ENCODE measurements at regions not wholly inside any gene's neighbourhood (a gene's known extent, or its start where the extent isn't known, plus 50 kb on each side); places are given as distances from the start of the nearest gene placed in this dataset.

DNA sequence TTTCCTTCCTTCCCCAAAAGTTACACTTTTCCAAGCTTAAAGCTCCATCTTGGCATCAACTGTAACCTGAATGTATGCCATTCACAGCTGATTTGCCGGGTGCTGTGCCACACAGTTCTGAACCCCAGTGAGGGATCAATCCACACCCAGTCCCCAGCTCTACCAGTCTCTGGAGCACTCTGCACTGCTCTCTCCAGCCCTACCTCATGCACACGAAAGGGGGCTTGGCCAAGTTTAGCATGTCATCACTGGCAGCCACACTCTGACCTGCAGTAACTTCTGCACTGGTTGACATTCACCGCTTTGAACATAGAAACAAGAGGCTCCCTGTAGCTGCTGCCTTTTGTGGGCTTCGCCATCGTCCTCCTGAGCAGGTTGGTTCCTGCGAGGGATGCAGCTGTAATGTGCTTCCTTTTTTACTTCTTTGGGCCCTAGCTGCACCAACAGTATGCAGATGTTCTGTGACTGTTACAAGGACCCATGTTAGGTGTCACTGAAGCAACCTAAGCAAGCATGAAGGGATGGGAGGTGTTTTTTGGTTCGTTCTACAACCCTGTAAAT lies 135.4 kb upstream of the SLC44A3 start:
- dilution Hi-C loops (cut with MboI; ENCODE audit: extremely low pct_ligation_motif_present, low sequenced_read_pairs) = no loop called here
- FAIRE-seq = no peak
- DNase-seq (ENCODE audit: low read depth, low spot score) = no peak

DNA sequence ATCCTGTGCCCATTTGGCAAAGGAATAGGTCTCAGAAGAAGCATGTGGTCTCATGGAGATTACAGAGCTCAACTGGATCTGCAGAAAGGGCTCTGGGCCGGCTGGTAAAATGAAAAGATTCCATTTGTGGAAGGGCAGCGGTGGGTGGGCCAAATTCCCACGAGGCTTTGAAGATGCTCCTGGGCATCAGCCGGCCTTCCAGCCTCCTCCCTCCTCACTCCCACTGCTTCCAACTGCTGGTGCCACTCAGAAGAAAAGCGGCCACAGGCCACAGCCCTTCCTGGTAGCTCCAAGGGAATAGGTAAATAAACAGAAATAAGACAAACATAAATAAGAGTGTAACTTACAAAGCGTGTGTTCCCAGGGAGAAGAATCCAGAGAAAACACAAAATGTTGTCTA lies 136.3 kb upstream of the SLC44A3 start:
- Histone ChIP-seq H3K36me3 (ENCODE audit: control insufficient read depth in 2 of 2, extremely low read depth in 1 of 2, insufficient read depth in 2 of 2, low read length in 2 of 2) (no peaks in the 10 kb centered on the region), H3K27ac (ENCODE audit: control insufficient read depth, insufficient read depth, low read length) (no peak overlapping the region), H3K79me2 (ENCODE audit: control insufficient read depth, insufficient read depth, low read length) (no peaks in the 10 kb centered on the region), H3K9me1 (ENCODE audit: control insufficient read depth, extremely low read depth, insufficient read depth, low read length) (no peaks in the 10 kb centered on the region), H3K4me2 (ENCODE audit: control insufficient read depth, extremely low read depth, insufficient read depth, low read depth, low read length) (no peak overlapping the region), H3K9me3 (ENCODE audit: control insufficient read depth, low read depth, low read length) (no peaks in the 10 kb centered on the region), H3K9ac (ENCODE audit: control insufficient read depth, extremely low read depth, insufficient read depth, low read length) (no peak overlapping the region), H3K4me1 (ENCODE audit: control insufficient read depth, extremely low read depth, insufficient read depth, low read length) (peaks cover 4% of the 10 kb centered on the region), H2AFZ (ENCODE audit: control insufficient read depth, low read length) (no peak overlapping the region), H4K20me1 (ENCODE audit: control insufficient read depth, extremely low read depth, insufficient read depth, low read length) (no peaks in the 10 kb centered on the region), H3K4me3 (ENCODE audit: control insufficient read depth in 2 of 3, extremely low read depth in 1 of 3, insufficient read depth in 2 of 3, low read depth in 1 of 3, low read length in 3 of 3) (no peak overlapping the region), H3K27me3 (ENCODE audit: control insufficient read depth, extremely low read depth, insufficient read depth, low read length) (no peaks in the 10 kb centered on the region)
- DNase-seq (ENCODE audit: low read depth, low spot score) = no peak
- no peak for TF ChIP-seq EZH2 (IDR thresholded peaks at IDR 0.05; ENCODE audit: low read length)
- no peak for FAIRE-seq
- dilution Hi-C loops (cut with MboI; ENCODE audit: extremely low pct_ligation_motif_present, low sequenced_read_pairs) = no loop called here

More for the DNA sequence above, 135.4 kb upstream of the SLC44A3 start:
- no peak for TF ChIP-seq EZH2 (IDR thresholded peaks at IDR 0.05; ENCODE audit: low read length)
- TF ChIP-seq, protein P1, sequence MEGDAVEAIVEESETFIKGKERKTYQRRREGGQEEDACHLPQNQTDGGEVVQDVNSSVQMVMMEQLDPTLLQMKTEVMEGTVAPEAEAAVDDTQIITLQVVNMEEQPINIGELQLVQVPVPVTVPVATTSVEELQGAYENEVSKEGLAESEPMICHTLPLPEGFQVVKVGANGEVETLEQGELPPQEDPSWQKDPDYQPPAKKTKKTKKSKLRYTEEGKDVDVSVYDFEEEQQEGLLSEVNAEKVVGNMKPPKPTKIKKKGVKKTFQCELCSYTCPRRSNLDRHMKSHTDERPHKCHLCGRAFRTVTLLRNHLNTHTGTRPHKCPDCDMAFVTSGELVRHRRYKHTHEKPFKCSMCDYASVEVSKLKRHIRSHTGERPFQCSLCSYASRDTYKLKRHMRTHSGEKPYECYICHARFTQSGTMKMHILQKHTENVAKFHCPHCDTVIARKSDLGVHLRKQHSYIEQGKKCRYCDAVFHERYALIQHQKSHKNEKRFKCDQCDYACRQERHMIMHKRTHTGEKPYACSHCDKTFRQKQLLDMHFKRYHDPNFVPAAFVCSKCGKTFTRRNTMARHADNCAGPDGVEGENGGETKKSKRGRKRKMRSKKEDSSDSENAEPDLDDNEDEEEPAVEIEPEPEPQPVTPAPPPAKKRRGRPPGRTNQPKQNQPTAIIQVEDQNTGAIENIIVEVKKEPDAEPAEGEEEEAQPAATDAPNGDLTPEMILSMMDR (optimal IDR thresholded peaks at IDR 0.05 in 1 of 3, IDR thresholded peaks at IDR 0.05 in 1 of 3, conservative IDR thresholded peaks at IDR 0.05 in 1 of 3; ENCODE audit: extremely low read depth in 1 of 3, insufficient read depth in 2 of 3, low read length in 3 of 3) = no peak
- no peaks in the 10 kb centered on the region for H3K79me2 ChIP-seq (ENCODE audit: control insufficient read depth, insufficient read depth, low read length)
- H3K4me1 ChIP-seq (ENCODE audit: control insufficient read depth, extremely low read depth, insufficient read depth, low read length) = peaks cover 6% of the 10 kb centered on the region
- H3K36me3 ChIP-seq (ENCODE audit: control insufficient read depth in 2 of 2, extremely low read depth in 1 of 2, insufficient read depth in 2 of 2, low read length in 2 of 2) = no peaks in the 10 kb centered on the region
- no peaks in the 10 kb centered on the region for H3K9me1 ChIP-seq (ENCODE audit: control insufficient read depth, extremely low read depth, insufficient read depth, low read length)
- H3K27ac ChIP-seq (ENCODE audit: control insufficient read depth, insufficient read depth, low read length) = no peak overlapping the region
- H3K9me3 ChIP-seq (ENCODE audit: control insufficient read depth, low read depth, low read length) = no peaks in the 10 kb centered on the region
- no peak overlapping the region for H3K9ac ChIP-seq (ENCODE audit: control insufficient read depth, extremely low read depth, insufficient read depth, low read length)
- no peak overlapping the region for H3K4me3 ChIP-seq (ENCODE audit: control insufficient read depth in 2 of 3, extremely low read depth in 1 of 3, insufficient read depth in 2 of 3, low read depth in 1 of 3, low read length in 3 of 3)
- no peaks in the 10 kb centered on the region for H3K27me3 ChIP-seq (ENCODE audit: control insufficient read depth, extremely low read depth, insufficient read depth, low read length)
- H4K20me1 ChIP-seq (ENCODE audit: control insufficient read depth, extremely low read depth, insufficient read depth, low read length) = no peaks in the 10 kb centered on the region
- no peak overlapping the region for H2AFZ ChIP-seq (ENCODE audit: control insufficient read depth, low read length)
- no peak overlapping the region for H3K4me2 ChIP-seq (ENCODE audit: control insufficient read depth, extremely low read depth, insufficient read depth, low read depth, low read length)

DNA sequence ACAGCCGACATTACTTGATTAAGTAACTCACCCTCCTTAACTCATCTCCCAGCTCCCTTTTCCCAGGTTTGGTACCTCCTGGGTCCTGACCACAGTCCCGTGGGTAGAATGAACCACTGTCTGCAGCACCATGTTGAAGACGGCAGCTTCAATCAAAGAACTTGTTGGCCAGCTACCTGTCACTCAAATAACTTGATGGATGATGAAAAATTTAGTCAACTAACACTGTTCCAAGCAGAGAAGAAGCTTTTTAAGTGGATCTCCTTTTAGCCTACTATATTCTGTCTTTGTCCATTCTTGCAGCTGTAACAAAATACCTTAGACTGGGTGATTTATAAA lies 138.4 kb upstream of the F3 start:
- dilution Hi-C loops (cut with MboI; ENCODE audit: extremely low pct_ligation_motif_present, low sequenced_read_pairs) = no loop called here
- FAIRE-seq (peak; percentile 9), DNase-seq (ENCODE audit: low read depth, low spot score) (no peak)
- Histone ChIP-seq H3K4me2 (ENCODE audit: control insufficient read depth, extremely low read depth, insufficient read depth, low read depth, low read length) (no peak overlapping the region), H3K9ac (ENCODE audit: control insufficient read depth, extremely low read depth, insufficient read depth, low read length) (no peak overlapping the region), H3K9me1 (ENCODE audit: control insufficient read depth, extremely low read depth, insufficient read depth, low read length) (no peaks in the 10 kb centered on the region), H2AFZ (ENCODE audit: control insufficient read depth, low read length) (no peak overlapping the region), H3K9me3 (ENCODE audit: control insufficient read depth, low read depth, low read length) (no peaks in the 10 kb centered on the region), H4K20me1 (ENCODE audit: control insufficient read depth, extremely low read depth, insufficient read depth, low read length) (no peaks in the 10 kb centered on the region), H3K27me3 (ENCODE audit: control insufficient read depth, extremely low read depth, insufficient read depth, low read length) (no peaks in the 10 kb centered on the region), H3K4me1 (ENCODE audit: control insufficient read depth, extremely low read depth, insufficient read depth, low read length) (no peaks in the 10 kb centered on the region), H3K4me3 (ENCODE audit: control insufficient read depth in 2 of 3, extremely low read depth in 1 of 3, insufficient read depth in 2 of 3, low read depth in 1 of 3, low read length in 3 of 3) (no peak overlapping the region), H3K27ac (ENCODE audit: control insufficient read depth, insufficient read depth, low read length) (no peak overlapping the region), H3K36me3 (ENCODE audit: control insufficient read depth in 2 of 2, extremely low read depth in 1 of 2, insufficient read depth in 2 of 2, low read length in 2 of 2) (no peaks in the 10 kb centered on the region), H3K79me2 (ENCODE audit: control insufficient read depth, insufficient read depth, low read length) (no peaks in the 10 kb centered on the region)
- TF ChIP-seq, protein P1 (optimal IDR thresholded peaks at IDR 0.05 in 1 of 3, IDR thresholded peaks at IDR 0.05 in 1 of 3, conservative IDR thresholded peaks at IDR 0.05 in 1 of 3; ENCODE audit: extremely low read depth in 1 of 3, insufficient read depth in 2 of 3, low read length in 3 of 3) = no peak
- TF ChIP-seq EZH2 (IDR thresholded peaks at IDR 0.05; ENCODE audit: low read length) = no peak
